ENCODE measurements at regions not wholly inside any gene's neighbourhood (a gene's known extent, or its start where the extent isn't known, plus 50 kb on each side); places are given as distances from the start of the nearest gene placed in this dataset.

GRCh38 chr7:114853189-114853588 lies 68.7 kb upstream of the MDFIC start:
- Histone ChIP-seq H3K27me3 (peaks cover 3% of the 10 kb centered on the region), H3K27ac (no peak overlapping the region), H3K36me3 (no peaks in the 10 kb centered on the region), H3K4me1 (ENCODE audit: insufficient read depth) (no peaks in the 10 kb centered on the region), H3K4me3 (no peak overlapping the region), H3K9me3 (no peaks in the 10 kb centered on the region)
- WGBS, 3 donors, result 92% methylated on average over 4 of the region's 4 CpGs
- TF ChIP-seq POLR2A (IDR thresholded peaks at IDR 0.05) (no peak), CTCF (IDR thresholded peaks at IDR 0.05) (no peak), EP300 (IDR thresholded peaks at IDR 0.05) (no peak)
- DNase-seq, result no peak
- intact Hi-C loops (cut with DNase I), result no loop called here

- Histone ChIP-seq H3K36me3 (no peaks in the 10 kb centered on the region), H3K27me3 (peaks cover 3% of the 10 kb centered on the region), H3K4me1 (ENCODE audit: insufficient read depth) (no peaks in the 10 kb centered on the region), H3K9me3 (no peaks in the 10 kb centered on the region), H3K4me3 (no peak overlapping the region), H3K27ac (no peak overlapping the region)
- intact Hi-C loops (cut with DNase I), result no loop called here
- TF ChIP-seq EP300 (IDR thresholded peaks at IDR 0.05) (no peak), CTCF (IDR thresholded peaks at IDR 0.05) (no peak), POLR2A (IDR thresholded peaks at IDR 0.05) (no peak)
- 86 to 93% (median 88%) methylated on average over 2 of the region's 2 CpGs for WGBS, 3 donors
- DNase-seq, result no peak
Measured at GRCh38 chr7:114854369-114854768, 67.5 kb upstream of the MDFIC start.

GRCh38 chr7:114856625-114857024 lies 65.3 kb upstream of the MDFIC start:
- H3K27me3 ChIP-seq, result peaks cover 3% of the 10 kb centered on the region
- intact Hi-C loops (cut with DNase I), result no loop called here
- no peaks in the 10 kb centered on the region for H3K36me3 ChIP-seq
- no peak for TF ChIP-seq CTCF (IDR thresholded peaks at IDR 0.05)
- no peak for TF ChIP-seq EP300 (IDR thresholded peaks at IDR 0.05)
- no peak for TF ChIP-seq POLR2A (IDR thresholded peaks at IDR 0.05)
- no peaks in the 10 kb centered on the region for H3K9me3 ChIP-seq
- DNase-seq, result no peak
- H3K4me1 ChIP-seq (ENCODE audit: insufficient read depth), result no peaks in the 10 kb centered on the region
- no peak overlapping the region for H3K27ac ChIP-seq
- H3K4me3 ChIP-seq, result no peak overlapping the region
- 68 to 76% (median 73%) methylated on average over 3 of the region's 3 CpGs for WGBS, 3 donors

- Histone ChIP-seq H3K4me3 (no peak overlapping the region), H3K4me1 (ENCODE audit: insufficient read depth) (no peaks in the 10 kb centered on the region), H3K36me3 (no peaks in the 10 kb centered on the region), H3K27me3 (no peaks in the 10 kb centered on the region), H3K27ac (no peak overlapping the region), H3K9me3 (no peaks in the 10 kb centered on the region)
- intact Hi-C loops (cut with DNase I), result no loop called here
- 86 to 100% (median 88%) methylated on average over 1 of the region's 1 CpG for WGBS, 3 donors
- no peak for DNase-seq
- TF ChIP-seq CTCF (IDR thresholded peaks at IDR 0.05) (no peak), POLR2A (IDR thresholded peaks at IDR 0.05) (no peak), EP300 (IDR thresholded peaks at IDR 0.05) (no peak)
Measured at GRCh38 chr7:114857605-114858004, 64.3 kb upstream of the MDFIC start.

- Histone ChIP-seq H3K4me1 (ENCODE audit: insufficient read depth) (no peaks in the 10 kb centered on the region), H3K4me3 (no peak overlapping the region), H3K9me3 (no peaks in the 10 kb centered on the region), H3K27me3 (no peaks in the 10 kb centered on the region), H3K27ac (no peak overlapping the region), H3K36me3 (no peaks in the 10 kb centered on the region)
- TF ChIP-seq EP300 (IDR thresholded peaks at IDR 0.05) (no peak), POLR2A (IDR thresholded peaks at IDR 0.05) (no peak), CTCF (IDR thresholded peaks at IDR 0.05) (no peak)
- no peak for DNase-seq
- 89 to 92% (median 91%) methylated on average over 1 of the region's 1 CpG for WGBS, 3 donors
- intact Hi-C loops (cut with DNase I), result no loop called here
Measured at GRCh38 chr7:114859477-114859876, 62.4 kb upstream of the MDFIC start.
